ENCODE measurements at regions not wholly inside any gene's neighbourhood (a gene's known extent, or its start where the extent isn't known, plus 50 kb on each side); places are given as distances from the start of the nearest gene placed in this dataset.
A peak's percentile ranks its signal among the peaks of the same experiment; 100 is the strongest.

DNA sequence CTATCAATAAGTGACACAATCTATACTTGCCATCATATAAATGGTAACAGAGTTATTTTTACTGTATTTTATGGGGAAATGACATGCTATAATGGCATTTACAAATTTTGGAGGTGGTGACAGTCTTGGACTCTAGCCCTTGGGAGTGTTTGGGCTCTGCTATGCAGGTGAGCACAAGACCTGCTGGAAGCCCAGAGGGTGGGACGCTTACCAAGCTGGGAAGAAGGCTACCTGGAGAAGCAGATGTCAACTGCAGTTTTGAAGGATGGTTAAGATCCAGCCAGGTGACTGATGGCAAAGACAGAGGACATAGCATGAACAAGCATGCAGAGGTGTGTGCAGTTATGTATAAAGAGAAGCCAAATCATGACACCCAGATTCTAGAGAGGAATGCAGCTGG lies 346.9 kb downstream of the MYCN start:
- DNase-seq (ENCODE audit: low spot score in 2 of 2) = no peak
- no peak for FAIRE-seq

DNA sequence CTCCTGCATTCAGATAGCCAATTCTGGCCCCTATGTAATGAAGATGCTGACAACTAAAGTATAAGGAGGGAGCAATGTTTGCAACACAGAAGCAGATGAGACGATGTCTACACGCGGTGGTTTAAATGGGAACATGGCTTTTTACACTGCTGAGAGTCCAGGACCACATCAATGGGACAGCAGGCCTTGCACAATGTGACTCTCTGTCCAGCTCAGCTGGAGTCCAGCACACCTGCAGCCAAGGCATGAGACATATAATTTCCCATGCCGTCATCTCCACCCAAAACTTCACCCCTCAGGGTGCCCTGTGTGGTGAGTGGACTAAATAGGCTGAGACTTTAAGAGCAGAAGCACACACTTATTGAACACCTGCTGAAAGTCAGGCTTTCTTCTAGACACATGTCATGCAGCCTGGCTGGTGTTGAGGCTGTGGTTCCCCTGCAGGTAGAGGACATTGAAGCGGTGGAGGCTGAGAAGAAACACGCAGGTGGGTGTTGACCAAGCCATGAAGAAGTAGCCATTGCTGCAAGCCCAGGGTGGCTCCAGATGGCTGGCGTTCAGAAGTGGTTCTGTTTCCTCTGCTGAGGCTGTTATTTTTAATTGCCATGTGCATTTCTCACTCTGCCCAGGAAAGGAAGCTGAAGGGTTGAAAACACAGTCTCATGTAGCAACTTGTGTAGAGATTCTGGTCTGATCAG lies 345.6 kb downstream of the MYCN start:
- FAIRE-seq = no peak
- DNase-seq (ENCODE audit: low spot score in 2 of 2) = no peak

DNA sequence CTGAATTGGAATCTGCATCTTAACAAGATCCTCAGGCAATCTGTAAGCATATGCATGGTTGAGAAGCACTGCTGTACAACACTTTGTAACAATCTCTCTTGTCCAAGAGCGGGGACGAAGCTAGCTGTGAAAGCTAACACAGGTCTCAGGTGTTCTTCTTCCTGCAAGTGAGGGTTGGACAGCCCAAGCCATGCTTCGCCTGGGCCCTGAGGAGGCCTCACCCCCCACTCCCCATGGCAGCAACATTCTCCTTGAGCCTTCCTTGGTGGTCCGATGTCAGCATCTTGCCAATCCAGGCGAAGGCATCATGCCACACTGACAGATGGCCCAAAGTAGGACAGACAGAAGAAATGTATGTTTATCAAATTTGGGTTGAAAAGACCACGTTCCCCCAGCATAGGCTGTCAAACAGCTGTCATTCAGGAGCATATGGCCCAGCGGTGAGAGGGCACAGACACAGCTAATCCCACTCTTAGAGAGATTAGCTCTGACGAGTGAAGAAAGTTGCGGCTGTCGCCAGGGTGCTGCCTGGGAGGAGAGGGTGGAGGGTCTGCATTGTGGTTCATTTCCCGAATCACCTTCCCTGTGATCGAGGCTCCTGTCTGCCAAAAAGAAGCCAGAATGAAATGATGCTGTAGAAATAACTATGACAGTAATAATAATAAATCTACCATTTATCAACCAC lies 344.7 kb downstream of the MYCN start:
- no peak for DNase-seq (ENCODE audit: low spot score in 2 of 2)
- FAIRE-seq = no peak

DNA sequence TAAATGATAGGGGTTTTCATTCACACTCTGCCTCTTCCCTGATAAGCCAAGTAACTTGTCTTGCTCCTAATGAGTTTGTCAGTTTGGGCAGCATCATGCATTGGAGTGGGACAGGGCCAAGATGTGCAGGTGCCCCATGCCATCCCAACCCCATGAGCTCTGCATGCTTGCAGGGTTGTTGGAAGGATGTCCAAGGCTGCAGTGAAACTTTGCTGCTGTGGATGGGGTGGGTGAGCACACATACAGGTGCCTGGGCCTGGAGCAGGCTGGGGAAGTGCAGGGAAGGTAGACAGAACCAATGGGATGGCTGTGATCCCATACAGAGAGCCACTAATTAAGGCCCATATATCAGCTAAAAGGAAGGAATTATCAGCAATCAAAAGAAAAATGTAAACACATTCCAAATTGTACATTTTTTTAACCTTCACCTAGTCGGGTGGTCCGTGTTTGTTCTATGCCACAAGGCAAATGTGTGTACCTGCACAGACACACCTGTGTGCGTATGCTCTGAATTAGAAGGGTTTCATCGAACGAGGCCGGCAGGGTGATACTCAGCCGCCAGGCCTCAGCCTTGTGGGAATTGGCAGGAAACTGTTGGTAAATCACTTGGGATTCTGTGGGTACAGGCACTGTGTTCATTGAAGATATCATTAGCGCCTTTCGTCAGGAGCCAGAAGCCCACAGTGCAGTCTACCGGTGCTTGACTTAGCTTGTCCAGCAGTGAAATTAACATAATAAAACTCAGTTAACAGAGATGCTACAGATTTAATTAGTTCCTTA lies 342.9 kb downstream of the MYCN start:
- FAIRE-seq (no peak), DNase-seq (ENCODE audit: low spot score in 2 of 2) (no peak)

GRCh38 chr2:16282511-16282910 lies 342.2 kb downstream of the MYCN start:
- DNase-seq (ENCODE audit: low spot score in 2 of 2) (no peak), FAIRE-seq (no peak)

GRCh38 chr2:16281451-16282335 lies 341.3 kb downstream of the MYCN start:
- no peak for FAIRE-seq
- DNase-seq (ENCODE audit: low spot score in 2 of 2) = peak; percentile 13 to 52

DNA sequence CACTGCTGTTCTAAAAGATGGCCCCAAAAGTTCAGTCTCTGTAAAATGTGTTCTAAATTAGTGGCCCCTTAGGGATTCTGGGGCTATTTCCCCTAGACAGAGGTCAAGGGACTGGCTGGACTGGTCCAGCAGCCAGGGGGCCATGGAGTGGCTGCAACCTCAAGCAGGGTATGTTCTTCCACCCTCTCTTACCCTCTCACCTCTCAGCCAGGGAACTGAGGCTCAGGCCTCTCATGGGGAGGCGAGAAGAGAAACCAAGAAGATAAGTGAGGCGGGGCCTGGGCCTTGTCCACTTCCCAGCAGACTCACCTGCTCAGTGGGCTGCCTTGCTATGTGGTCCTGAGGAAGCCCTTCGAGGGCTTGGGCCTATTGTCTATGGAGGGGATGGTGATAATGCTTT lies 339.7 kb downstream of the MYCN start:
- DNase-seq (ENCODE audit: low spot score in 2 of 2) (no peak), FAIRE-seq (no peak)

DNA sequence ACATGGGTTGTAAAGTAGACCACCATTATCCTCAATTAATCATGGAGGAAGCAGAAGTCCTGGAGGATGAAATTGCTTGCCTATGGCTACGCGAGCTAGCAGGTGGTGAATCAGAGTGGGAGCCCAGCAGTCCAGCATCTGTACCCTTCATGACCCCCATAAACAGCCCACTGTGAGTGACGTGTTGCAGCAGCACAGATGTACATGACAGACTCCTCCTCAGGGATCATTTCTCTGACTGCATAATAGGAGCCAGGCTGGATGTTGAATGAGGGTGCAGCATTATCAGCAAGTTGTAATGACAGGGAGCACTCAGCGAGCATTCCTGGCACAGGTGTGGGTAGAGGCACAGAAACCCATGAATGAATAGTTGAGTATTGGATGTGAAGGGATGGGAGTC lies 339.3 kb downstream of the MYCN start:
- DNase-seq (ENCODE audit: low spot score in 2 of 2) (no peak), FAIRE-seq (no peak)

- DNase-seq (ENCODE audit: low spot score in 2 of 2) (no peak), FAIRE-seq (no peak)
These were observed 338.8 kb downstream of the MYCN start for GRCh38 chr2:16279201-16279570.

DNA sequence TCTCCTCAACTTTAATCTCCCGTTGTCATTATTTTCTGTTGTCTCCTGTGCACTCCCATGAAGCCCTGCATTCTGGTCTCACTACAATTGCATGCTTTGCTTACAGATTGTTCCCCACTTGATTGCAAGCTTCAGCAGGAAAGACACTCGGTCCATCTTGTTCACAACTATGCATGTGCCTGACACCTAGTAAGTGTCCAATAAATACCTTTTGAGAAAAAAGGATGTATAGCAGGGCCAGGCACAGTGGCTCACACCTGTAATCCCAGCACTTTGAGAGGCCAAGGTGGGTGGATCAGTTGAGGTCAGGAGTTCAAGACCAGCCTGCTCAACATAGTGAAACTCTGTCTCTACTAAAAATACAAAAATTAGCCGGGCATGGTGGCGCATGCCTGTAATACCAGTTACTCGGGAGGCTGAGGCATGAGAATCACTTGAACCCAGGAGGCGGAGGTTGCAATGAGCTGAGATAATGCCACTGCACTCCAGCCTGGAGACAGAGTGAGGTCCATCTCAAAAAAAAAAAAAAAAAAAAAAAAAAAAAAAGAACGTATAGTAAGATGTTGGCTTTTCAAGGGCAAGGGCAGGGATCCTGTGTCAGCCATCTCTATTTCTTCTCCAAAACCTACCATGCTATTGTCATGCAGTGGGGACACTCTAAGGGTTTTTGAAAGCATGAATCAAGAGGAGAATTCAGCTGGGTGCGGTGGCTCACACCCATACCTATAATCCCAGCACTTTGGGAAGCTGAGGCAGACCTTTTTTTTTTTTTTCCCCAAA lies 338.3 kb downstream of the MYCN start:
- FAIRE-seq (no peak), DNase-seq (ENCODE audit: low spot score in 2 of 2) (no peak)

GRCh38 chr2:16277117-16277516 lies 336.8 kb downstream of the MYCN start:
- DNase-seq (ENCODE audit: low spot score in 2 of 2) (no peak), FAIRE-seq (no peak)

GRCh38 chr2:16275661-16276060 lies 335.3 kb downstream of the MYCN start:
- DNase-seq (ENCODE audit: low spot score in 2 of 2) = no peak

DNA sequence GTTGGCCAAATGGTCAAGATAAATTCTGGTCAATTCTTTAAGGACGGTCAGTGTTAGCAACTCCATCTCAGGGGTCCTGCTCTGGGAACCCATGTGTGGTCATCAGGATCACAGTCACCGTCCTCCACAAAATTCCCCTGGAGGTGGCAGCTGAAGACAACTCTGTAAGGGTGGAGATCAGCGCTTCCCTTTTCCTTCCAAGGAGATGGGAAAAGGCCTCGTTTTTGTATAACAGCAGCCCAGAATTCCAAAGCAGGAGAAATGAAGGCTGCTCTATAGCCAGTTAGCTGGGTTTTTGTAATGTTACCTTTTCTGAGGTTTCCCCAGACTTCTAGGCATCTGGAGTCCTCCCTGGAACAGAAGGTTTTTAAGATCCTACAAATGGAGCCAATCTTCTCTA lies 334.8 kb downstream of the MYCN start:
- DNase-seq (ENCODE audit: low spot score in 2 of 2) = no peak
- no peak for FAIRE-seq

More at GRCh38 chr2:16275661-16276060, 335.3 kb downstream of the MYCN start:
- FAIRE-seq = no peak

GRCh38 chr2:16273111-16273510 lies 332.8 kb downstream of the MYCN start:
- no peak for FAIRE-seq
- DNase-seq (ENCODE audit: low spot score in 2 of 2) = no peak

DNA sequence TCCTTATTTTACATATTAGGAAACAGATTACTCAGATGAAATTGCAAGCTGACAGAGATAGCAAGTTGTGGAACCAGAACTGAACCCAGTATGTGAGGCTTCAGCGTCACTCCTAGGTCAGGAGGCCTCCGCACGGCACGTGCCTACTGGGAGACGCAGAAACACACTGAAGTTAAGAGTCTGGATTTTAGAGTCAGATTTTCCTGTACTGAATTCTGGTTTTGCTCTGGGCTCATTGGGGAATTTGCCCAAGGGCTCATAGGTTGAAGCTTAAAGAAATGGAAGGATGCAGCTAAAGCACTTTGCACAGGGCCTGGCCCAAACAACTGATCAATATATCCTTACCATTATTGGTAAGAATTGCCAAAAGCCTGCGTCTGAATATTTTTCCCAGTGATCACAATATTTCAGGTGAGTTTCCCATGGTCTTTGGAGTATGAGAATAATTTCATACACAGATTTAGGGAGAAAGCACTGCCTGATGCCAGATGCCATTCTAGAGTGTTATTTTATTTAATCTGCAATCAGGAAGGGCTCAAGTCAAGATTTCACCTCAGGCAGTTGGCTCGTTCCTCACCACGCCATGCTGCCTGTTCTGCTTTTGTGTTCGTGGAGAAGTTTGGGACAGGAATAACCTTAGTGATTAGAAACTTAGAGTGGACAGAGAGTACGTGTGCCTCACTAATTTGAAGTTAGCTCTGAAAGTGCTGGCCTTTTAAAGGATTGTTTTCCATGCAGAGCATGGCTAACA lies 331.9 kb downstream of the MYCN start:
- no peak for DNase-seq (ENCODE audit: low spot score in 2 of 2)
- FAIRE-seq = no peak

DNA sequence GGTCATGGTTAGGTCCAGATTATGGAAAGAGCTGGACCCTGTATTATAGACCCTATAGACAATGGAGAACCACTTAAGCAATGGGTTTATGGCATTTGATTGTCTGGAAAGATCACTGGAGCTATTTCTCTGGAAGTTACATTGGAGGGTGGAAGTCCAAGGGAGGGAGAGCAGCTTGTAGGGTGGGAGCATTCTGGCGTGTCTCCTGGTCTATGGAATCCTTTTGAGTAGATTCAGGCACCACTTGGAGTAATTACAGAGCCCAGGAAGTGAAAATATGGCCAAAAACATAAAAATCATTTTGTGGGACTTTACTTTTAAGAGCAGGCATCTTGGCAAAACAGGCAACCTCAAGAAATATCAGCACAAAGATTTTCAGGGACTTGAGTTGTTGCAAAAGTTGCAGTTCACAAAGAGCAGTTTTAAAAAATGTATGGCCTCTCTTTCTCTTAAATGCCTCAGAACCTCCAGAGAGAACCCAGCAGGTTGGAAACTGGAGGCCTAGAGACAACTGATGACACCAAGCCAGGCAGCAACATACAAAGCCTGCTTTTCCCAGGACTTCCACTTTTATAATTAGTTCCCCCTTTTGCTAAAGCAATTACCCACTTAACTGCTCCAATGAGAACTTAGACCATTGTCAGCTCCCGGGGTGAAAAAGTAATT lies 331.0 kb downstream of the MYCN start:
- no peak for DNase-seq (ENCODE audit: low spot score in 2 of 2)
- no peak for FAIRE-seq

GRCh38 chr2:16270441-16270840 lies 330.1 kb downstream of the MYCN start:
- DNase-seq (ENCODE audit: low spot score in 2 of 2) (no peak), FAIRE-seq (no peak)

DNA sequence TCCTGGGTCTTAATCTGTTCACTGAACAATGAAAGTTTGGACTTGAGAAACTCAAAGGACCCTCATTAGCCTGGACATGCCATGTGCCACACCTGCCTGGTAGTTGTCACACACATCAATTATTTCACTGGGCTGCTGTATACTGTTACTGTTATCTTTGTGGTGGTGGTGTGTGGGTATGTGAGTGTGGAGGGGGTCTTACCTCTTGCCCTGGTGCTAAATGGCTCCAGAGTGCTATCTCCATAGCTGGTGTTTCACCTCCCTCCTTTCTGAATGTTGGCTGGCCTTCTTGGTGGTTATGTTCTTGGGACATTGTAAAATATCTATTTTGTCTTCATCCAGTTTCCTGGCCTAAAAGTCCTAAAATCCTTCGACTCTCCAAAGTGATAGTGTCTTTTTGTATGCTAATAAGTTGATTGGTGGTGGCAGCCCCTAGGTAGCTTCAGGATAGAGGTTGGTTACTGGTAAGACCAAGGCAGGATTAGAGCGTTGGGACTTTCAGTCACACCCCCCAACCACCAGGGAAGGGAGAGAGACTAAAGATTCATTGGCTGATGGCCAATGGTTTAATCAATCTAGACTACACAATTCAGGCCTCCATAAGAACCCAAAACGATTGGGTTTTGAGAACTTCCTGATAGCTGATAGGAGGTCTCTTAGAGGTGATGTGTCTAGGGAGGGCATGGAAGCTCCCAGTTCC lies 328.1 kb downstream of the MYCN start:
- FAIRE-seq (no peak), DNase-seq (ENCODE audit: low spot score in 2 of 2) (no peak)
